ENCODE measurements at regions not wholly inside any gene's neighbourhood (a gene's known extent, or its start where the extent isn't known, plus 50 kb on each side); places are given as distances from the start of the nearest gene placed in this dataset.

- DNase-seq = no peak
Measured at GRCh38 chr19:28493884-28494283, 719.1 kb downstream of the UQCRFS1 start.

GRCh38 chr19:28492621-28493020, 720.3 kb downstream of the UQCRFS1 start:
- DNase-seq = no peak

DNA sequence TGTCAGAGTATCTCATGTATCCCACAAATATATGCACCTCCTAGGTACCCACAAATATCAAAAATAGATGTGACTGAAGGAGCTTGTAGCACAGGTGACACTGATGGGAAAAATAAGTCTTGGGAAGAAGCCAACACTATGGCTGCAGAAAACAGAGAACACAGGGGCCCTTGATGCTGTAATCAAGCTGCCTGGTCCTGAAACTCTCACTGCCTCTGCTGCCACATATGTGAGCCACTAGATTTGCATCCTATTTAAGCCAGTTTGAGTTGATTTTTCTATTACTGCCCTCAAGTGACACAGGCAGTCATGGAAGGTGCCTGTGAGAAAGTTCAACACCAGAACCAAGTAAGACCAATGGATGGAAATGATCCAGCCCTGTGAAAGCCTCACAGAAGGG, 720.8 kb downstream of the UQCRFS1 start:
- no peak for DNase-seq

DNA sequence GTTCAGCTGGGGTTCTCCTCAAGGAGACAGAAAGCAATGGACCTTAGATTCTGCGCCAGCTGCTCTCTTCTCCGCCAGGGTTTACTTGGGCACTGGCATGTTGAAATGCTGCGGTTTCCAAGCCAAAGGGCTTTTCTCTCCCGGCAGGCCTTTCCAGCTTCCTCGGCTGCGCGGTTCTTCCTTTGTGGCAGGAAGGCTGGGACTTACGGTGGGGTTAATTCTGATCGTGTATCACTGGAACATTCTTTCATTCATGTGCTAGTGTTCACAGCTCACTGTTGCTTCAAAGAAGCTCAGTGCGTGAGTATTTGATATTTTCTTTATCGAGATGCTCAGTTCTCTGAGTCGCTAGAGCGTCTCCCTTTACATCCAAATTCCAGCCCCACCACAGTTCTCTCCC, 723.2 kb downstream of the UQCRFS1 start:
- DNase-seq = no peak

DNA sequence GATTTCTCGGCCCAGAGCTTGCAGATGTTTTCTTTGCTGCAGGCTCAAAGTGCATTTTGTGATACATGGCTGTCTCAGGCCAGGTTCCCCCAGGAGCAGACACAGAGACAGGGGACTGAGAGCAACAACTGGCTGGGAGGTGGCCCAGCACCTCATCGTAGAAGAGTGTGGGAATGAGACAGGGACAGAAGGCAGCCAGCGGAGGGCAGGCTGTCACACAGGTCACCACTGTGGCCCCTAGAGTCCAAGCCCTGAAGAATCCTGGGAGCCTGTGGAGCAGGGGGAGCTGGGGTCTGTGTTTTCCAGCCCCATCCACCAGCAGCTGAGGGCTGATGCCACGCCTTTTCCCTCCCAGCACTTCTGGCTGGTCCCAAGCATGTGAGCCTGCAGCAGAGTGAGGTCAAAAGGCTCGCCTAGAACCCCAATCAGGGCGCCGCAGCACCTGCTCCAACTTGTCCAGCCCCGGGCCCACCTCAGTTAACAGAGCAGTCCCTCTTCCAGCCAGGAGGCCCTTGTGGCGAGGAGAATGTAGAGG, 723.8 kb downstream of the UQCRFS1 start:
- no peak for DNase-seq

DNA sequence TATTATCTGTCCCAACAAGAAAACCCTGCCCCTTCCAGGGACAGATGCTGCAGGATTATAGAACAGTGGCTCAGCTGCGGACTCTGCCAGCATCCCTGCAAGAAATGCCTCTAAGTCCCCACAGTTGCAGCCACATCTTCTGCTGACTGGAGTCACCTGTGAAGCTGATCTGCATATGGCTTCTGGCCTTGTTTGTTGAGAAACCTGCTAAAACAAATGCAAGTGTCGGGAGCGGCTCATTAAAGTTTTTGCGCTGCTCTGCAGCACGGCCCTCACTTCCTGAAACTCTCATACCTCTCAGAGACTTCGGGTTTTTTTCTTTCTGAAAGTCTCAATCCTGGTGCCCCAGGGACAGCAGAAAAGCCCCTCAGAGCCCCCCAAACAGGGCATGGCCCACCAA, 725.0 kb downstream of the UQCRFS1 start:
- DNase-seq = no peak

GRCh38 chr19:28486926-28487325, 726.0 kb downstream of the UQCRFS1 start:
- no peak for DNase-seq

DNA sequence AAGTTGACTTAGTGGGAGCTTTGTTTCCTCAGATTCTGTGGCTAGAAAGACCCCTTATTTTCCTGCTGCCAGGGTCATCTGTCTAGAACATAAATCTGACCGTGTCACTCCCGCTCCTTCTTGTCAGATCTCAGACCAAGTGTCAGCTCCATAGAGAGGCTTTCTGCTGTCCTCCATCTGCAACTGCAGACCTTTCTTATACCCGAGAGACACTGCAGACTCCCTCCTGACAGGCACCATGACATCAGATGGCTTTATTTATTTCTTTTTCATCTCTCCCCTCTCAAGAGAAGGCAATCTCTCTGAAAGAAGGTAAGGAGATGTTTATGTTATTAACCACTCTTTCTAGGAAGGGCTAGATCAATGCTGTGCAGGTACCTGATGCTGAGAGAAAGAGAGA, 726.5 kb downstream of the UQCRFS1 start:
- DNase-seq = no peak

DNA sequence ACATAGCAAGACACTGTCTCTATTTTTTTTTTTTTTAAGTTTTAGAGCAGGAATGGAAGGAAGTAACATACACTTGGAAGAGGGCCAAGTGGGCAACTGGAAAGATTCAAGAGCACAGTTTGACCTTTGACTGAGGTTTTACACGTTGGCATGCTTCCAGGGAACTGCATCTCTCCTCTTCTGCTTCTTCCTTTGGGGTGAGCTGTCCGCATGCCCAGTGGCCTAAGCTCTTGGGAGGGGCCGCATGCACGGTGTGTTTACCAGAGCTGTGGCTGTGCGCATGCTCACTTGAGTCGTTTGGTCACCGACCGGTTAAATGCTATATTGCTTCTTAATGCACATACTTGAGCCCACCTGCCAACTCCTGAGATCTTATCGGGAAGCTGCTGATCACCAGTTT, 727.7 kb downstream of the UQCRFS1 start:
- DNase-seq = peak in 1 of 2 donors; percentile 26

DNA sequence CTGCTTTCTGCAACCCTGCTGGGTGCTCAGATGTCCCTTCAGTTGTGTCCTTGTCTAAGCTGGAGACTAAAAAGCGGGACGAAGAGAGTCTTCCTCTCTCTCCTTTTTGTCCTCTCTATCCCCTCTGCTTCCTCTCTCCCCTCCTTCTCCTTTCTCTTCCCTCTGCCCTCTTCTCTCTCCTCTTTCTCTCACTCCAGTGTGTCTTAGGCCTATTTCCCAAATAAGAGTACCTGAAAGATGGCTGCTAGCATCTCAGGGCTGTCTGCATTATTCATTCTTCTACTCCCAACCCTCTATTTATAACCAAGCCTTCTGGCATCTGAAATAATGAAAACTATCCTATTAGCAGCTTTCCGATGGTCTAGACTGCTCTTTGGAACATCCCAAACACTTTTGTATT, 729.8 kb downstream of the UQCRFS1 start:
- DNase-seq = no peak

DNA sequence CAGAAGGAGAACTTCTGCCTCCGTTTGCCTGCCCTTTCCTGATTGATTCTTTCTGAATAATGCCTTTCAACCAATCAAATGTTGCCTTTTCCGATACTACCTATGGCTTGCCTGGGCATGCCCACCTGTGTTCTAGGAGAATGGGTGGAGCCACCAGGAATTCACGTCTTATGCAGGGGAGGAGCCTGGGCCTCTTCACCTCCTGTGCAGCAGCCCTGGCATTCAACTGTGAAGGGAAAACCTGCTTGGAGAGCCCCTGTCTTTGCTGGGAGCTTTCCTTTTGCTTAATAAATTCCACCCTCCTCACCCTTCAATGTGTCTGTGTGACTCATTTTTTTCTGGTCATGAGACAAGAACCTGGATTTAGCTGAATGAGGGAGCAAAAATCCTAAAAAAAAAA, 730.7 kb downstream of the UQCRFS1 start:
- DNase-seq = no peak

DNA sequence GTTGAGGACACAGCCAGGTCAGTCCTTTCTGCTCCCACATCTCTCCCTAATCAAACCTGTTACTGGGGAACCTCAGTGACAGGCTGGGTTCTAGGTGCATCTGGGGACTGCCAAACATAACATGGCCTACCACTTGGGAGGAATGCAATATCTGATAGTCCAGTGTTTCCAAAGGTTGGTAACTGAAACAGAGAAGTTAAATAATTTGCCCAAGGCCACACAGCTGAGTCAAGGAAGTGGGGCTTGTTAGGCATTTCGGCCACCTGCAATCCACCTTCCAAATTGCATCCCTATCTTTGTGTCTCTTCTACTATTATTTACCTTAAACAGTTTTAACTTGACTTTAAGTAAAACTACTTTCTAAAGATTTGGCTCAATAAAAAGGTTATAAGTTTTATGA, 731.3 kb downstream of the UQCRFS1 start:
- no peak for DNase-seq

- DNase-seq = no peak
Measured at GRCh38 chr19:28475525-28475924, 737.4 kb downstream of the UQCRFS1 start.

DNA sequence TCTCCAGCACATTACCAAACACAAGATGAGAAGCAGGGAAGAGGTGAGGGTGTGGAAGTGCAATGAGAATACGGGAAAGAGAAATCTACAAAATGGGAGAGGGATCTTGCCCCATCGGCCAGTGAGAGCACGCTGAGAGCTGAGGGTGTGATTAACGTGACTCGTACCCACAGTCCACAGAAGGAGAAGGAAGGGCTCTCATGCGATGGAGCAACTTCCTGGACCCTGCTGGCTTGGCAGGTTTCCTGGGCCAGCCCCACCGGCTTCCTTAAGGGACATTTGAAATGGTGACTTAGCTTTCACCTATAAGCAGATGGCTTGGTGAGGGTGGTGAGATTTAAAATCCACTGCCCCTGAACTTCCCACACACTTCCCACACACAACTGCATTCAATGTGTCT, 740.1 kb downstream of the UQCRFS1 start:
- DNase-seq = peak in 1 of 2 donors; percentile 17

GRCh38 chr19:28471731-28472510, 741.0 kb downstream of the UQCRFS1 start:
- DNase-seq = no peak

GRCh38 chr19:28469544-28469943, 743.4 kb downstream of the UQCRFS1 start:
- no peak for DNase-seq

DNA sequence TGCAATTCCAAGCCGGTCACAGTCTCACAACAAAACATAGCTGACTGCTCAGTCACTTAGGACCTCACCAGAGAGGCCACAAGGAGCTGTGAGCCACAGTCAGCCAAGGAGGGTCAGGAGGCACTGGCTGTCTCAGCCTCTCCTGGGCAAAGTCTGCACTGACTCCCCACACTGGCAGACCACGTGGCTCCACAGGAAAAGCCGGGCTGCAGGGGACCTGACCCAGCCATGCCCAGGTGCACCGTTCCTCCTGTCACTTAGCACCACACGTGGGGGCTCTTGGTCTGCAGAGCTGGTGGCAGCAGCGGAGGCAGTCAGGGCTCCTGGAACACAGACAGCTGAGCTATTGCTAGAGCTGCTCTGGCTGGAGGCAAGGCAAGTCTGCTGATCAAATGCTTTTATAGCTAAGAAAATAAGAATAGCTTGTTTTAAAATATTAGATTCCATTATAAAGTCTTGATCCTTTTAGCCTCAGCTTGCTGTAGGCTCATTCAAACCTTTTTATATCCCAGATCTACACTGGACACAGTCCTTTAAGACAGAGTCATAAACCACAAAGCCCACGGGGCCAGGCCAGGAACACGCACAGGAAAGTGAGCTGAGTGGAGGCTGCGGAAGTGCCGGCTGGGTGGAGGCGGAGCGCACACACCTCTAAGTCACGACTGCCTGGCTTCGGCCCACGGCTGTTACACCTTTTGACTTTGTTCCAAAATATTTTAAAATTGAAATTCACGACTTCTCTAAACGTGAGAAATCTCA, 744.1 kb downstream of the UQCRFS1 start:
- peak in 1 of 2 donors; percentile 41 for DNase-seq

DNA sequence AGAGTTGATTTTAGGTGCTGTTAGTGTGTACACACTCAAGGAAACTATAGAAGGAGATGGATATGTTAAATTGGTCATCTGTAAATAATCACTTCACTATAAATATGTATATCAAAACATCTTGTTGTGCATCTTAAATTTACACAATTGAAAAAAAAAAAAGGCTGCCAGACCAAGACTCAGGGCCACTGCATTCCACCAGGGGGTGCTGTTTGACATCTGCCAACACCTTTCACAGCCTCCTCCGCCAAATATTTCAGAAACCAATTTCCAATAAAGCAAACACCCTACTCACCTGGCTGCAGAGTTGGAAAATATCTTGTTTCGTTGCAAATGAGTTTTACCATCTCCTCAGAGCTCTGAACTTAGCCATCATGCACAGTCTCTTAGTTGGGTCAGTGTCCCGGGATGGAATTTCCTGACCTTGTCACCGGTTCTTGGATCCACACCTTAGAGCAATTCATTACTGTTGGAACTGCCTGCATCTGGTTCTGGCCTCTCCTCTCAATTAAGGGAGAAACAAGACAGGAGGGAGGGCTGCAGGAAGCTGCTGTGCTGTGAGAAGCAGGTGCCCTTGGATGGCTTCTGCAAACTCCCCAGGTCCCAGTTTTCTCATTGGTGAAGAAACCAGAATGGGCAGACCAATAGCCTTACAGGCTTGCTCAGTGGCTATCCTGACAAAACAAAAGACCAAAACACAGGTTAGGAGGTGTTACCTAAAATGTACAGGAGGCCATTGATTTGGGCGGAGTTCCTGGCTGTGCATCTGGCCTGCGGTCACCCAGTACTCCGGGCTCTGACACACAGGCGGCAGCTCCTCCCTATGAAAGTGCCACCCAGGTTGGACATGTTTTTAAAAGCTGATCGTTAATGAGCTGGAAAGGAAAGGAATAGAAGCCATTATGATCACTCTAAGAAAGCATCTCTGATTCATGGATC, 746.6 kb downstream of the UQCRFS1 start:
- peak; percentile 48 to 70 for DNase-seq

DNA sequence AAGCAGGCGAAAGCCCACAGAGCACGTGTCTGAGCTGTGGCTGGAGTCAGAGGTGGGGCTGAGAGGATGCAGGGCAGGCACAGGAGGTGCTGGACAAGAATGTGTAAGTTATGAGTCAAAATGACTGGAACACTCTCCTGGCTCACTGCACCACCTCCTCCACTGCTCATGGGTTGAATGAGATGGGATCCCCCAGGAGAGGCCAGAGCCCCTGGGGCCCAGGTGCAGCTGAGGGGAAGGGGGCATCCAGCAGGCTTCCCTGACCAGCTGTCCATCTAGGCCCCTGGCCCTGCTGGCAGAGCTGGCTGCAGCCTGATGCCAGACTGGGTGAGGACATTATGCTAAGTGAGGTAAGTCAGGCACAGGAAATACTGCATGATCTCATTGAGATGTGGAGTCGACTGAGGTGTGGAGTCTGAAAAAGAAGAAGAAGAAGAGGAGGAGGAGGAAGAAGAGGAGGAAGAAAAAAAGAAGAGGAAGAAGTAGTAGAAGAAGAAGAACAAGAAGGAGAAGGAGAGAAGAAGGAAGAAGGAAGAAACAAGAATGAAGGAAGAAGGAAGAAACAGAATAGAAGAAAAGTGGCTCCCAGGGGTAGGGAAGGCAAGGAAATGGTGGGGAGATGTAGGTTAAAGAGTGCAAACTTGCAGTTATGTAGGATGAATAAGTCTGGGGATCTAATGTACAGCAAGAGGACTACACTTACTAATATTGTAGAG, 747.4 kb downstream of the UQCRFS1 start:
- DNase-seq = no peak

GRCh38 chr19:28463493-28464053, 749.4 kb downstream of the UQCRFS1 start:
- DNase-seq = no peak

DNA sequence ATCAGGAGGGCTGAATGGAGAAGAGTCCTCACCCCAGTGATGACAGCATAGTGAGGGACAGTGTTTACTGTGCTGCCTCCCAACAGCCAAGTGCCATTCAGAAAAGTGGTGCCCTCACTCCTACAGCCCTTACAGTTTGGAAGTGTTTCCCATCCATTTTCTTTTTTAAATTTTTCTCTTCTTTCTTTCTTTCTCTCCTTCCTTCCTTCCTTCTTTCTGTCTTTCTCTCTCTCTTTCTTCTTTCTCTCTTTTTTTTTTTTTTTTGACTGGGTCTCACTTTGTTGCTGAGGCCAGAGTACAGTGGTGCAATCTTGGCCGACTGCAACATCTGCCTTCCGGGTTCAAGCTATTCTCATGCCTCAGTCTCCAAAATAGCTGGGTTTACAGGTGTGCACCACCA, 755.3 kb downstream of the UQCRFS1 start:
- no peak for DNase-seq
